ENCODE measurements at regions not wholly inside any gene's neighbourhood (a gene's known extent, or its start where the extent isn't known, plus 50 kb on each side); places are given as distances from the start of the nearest gene placed in this dataset.
"Not testable (repeated sequence)": the region's sequence is repeated elsewhere in the genome, so short reads cannot be mapped to it uniquely, and the experiment has no call there.

- DNase-seq (ENCODE audit: low spot score) = no peak
Measured at GRCh38 chr5:112573441-112573840, 154.4 kb upstream of the EPB41L4A start.

DNA sequence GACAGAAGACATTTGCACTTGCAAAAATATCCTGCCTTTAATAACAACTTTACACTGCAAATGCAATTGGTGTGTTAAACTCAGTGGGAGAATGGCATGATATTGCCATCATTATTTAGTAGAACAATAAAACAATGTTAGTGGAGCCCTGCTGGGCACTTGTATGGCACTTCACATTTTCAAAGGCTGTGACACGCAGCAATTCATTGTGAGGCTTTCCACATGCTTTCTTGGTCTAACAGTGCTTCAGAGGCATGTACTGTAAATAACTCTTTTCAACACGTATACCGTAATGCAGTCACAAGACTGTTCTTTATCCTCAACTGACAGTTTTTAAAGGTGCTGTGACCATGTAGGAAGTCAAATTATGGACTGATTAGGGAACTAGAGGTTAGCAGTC lies 155.5 kb upstream of the EPB41L4A start:
- DNase-seq (ENCODE audit: low spot score) = no peak

DNA sequence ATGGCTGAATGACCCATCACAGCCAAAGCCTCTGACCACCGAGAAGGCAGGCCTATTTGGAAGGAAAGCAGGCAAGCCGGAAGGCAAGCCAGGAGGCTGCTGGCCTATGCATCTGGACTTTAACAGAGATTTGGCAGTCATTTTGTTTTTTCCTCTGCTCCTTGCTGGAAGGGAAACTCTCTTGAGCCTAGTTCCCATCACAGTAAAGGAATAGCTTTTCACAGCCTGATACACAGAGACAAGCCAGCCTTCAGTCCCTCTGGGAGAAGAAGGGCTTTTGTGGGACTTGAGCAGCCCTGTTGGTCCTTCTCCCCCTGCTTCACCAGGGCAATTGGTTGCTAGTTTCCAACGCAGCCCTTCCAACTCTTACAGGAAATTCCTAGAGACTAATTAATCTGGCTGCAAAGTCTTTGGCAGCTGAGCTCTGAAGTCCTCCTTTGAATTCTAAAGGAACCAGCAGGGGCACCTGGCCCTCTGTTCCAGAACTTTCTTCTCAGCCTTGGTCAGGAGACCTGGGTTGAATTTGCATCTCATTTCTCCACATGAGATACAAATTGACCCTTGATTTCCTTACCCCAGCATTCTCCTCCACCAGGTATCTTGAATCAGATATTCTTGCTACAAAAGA lies 157.3 kb upstream of the EPB41L4A start:
- peak; percentile 71 for DNase-seq (ENCODE audit: low spot score)

GRCh38 chr5:112579599-112580170 lies 158.0 kb upstream of the APC start:
- DNase-seq (ENCODE audit: low spot score) = no peak

- DNase-seq (ENCODE audit: low spot score) = no peak
Measured at GRCh38 chr5:112581811-112582320, 155.8 kb upstream of the APC start.

DNA sequence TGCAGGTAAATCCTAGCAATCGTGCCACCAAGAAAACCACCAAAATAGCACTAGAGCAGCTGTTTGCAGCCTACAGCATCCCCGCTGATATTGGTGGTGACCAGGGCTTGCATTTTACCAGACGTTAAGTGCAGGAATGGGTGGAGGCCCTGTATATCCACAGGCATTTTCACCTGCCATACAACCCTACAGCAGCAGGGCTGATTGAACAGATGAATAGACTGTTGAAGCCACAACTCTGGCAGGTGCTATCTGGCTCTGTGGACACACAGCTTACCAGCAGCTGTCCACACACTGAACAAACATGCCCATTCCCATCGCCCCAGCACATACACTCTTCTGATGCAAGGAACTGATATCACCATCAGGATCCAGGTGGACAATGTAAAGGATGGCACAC lies 154.5 kb upstream of the APC start:
- no peak for DNase-seq (ENCODE audit: low spot score)

DNA sequence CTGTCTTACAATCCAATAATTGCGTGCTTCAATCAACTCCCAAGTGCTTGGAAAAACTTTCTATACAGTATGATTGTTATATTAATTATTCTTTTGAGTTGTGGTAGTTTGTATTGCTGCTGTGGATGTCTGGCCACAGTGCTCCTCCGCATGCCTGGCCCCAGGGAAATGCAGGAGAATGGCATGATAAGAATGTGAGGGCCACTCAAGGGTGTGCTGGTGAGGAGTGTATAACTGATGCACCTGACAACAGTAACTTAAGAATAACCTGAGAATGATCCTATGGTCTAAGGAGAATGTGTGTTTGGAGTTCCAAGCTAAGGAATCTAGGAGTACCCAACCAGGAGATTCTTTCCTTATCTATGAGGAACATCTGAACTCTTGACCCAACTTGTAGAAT lies 152.9 kb upstream of the APC start:
- no peak for DNase-seq (ENCODE audit: low spot score)

DNA sequence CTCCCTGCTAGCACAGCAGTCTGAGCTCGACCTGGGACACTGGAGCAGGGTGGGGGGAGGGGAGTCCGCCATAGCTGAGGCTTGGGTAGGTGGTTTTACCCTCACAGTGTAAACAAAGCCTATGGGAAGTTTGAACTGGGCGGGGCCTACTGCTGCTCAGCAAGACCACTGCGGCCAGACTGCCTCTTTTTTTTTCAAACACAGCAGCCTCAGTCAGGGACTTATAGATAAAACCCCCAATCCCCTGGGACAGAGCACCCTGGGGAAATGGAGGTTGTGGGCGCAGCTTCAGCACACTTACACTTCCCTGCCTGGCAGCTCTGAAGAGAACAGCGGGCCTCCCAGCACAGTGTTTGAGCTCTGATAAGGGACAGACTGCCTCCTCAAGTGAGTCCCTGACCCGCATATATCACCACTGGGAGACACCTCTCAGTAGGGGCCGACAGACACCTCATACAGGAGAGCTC lies 151.1 kb upstream of the APC start:
- no peak for DNase-seq (ENCODE audit: low spot score)

DNA sequence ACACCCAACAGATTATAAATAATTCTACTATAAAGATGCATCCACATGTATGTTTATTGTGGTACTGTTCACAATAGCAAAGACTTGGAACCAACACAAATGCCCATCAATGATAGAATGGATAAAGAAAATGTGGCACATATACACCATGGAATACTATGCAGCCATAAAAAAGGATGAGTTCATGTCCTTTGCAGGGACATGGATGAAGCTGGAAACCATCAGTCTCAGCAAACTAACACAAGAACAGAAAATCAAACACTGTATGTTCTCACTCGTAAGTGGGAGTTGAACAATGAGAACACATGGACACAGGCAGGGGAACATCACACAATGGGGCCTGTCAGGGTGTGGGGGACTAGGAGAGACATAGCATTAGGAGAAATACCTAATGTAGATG lies 146.8 kb upstream of the APC start:
- DNase-seq (ENCODE audit: low spot score) = not testable (repeated sequence)

DNA sequence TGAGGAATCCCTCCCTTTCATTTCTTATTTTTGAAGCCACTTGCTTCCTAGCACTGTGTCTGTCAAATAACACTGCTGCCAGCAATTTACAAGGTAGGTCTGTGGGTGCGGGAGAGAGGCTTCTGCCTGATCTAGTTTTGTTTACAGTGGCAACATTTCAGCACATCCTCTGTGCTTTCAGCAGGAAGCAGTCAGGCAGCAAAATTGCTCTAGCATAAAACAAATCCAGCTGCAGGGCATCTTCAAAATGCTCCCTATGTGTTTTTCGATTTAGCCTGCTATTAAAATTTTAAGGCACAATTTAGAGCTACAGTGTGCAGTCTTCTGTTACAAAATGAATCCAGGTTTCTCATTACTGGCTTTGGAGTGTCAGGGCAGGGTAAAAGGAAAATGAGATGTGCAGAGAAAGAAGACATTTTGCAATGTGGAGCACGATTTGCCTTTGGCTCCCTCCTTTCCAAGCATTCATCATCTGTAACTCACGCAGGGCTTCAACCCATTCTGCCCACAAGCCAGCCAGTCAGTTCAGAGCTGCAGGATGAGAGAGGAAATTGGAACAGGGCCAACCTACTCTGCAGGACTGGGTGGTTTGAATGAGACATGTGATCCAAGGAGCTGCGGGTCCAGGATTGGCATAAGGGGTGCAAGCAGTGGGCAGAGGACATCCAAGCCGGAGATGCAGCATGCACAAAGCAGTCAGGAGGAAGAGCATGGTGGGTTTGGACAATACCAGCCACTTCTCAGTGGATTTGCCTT lies 143.4 kb upstream of the APC start:
- peak; percentile 76 for DNase-seq (ENCODE audit: low spot score)

GRCh38 chr5:112594941-112595340 lies 142.7 kb upstream of the APC start:
- no peak for DNase-seq (ENCODE audit: low spot score)

DNA sequence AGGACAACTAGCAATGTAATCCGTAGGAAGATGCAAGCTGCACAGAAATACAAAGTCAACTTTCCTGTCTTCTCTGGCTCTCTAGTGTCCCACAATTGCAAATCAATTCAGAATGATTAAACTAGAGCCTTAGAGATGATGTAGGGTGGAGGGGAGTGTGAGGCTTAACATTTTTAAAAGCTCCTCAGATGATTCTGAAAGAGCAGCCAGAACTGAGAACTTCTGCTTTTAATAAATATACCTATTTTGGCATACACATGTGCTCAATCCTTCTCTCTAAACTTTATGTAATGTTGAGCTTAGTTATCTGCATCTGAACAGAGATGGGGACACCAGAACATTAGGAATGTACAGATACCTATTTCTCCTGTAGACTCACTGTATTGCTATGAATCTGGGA lies 139.9 kb upstream of the APC start:
- DNase-seq (ENCODE audit: low spot score) = no peak

GRCh38 chr5:112600510-112600909 lies 137.2 kb upstream of the APC start:
- not testable (repeated sequence) for DNase-seq (ENCODE audit: low spot score)

DNA sequence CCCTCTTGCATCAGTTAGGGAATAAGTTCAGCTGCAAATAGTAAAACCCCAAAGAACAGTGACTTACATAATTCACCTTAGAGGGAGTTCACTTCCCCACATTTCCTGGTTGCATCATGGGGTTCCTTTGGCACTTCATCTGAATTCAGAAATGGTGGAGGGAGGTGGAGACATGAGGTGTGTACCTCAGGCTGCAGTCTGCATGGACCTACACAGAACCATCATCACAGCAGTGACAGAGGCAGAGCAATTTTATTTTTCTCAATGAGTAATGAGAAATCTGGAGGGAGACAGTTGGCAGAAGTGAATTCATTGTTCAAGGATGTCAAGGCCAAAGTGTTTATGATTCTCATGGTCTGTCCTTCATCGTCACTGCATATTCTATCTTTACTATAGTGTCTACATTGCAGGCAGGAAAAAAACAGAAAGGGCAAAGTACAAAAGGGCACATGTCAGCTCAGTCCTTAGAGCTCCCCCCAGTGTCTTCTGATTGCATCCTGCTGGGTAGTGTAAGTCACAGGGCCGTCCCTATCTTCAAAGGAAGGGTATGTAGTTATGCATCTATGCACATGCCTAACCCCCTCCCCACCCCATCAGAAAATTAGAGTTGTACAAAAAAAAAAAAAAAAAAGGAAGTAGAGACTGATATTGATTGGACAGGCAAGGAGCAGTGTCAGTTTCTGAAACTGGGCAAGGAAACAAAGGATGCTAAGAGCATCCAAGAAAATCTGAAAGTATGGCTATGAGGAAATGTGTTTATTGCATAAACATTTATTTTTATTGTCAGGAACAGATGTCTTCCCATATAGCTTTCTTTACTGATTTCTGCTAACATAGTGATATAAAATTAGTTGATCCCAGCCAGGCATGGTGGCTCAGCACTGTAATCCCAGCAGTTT lies 132.7 kb upstream of the APC start:
- peak; percentile 65 for DNase-seq (ENCODE audit: low spot score)

DNA sequence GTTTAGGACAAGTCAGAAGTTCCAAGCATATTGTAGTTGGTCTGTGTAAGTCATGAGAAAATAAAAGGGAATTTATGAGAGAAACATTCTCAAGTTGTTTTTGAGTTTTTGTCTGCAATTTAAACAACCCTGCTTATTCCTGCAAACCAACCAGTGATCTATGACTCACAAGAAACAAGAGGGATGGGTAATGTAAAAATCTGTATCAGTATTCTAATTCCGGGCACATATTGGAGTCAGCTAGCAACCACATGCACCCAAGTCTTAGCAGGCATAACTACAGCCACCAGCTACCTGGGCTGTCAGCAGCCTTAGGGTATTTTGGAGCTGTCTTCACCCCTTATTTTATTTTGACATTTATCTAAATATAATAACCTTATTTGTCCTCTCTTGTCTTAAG lies 128.7 kb upstream of the APC start:
- DNase-seq (ENCODE audit: low spot score) = no peak

GRCh38 chr5:112612663-112613062 lies 125.0 kb upstream of the APC start:
- no peak for DNase-seq (ENCODE audit: low spot score)

- no peak for DNase-seq (ENCODE audit: low spot score)
Measured at GRCh38 chr5:112614285-112614684, 123.4 kb upstream of the APC start.

GRCh38 chr5:112614986-112615385 lies 122.7 kb upstream of the APC start:
- DNase-seq (ENCODE audit: low spot score) = no peak

- DNase-seq (ENCODE audit: low spot score) = no peak
Measured at GRCh38 chr5:112616812-112617547, 120.7 kb upstream of the APC start.

DNA sequence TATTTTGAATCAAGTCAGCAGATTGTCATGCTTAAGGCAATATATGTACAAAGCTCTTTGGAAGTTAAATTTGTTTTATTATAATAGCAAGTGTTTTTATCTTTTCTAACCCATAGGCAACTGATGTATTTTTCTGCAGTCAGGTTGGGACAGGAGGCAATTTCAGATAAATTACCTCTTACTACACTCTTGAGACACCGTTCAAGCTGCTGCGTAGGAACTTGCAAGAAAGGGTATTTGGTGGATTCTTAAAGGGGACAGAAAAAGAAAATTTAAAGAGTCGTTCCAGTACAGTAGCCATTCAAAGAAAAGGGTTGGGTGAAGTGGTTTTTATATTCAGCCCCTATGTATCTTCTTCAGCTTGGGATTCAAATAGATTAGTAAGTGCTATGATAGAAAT lies 112.4 kb upstream of the APC start:
- DNase-seq (ENCODE audit: low spot score) = no peak

DNA sequence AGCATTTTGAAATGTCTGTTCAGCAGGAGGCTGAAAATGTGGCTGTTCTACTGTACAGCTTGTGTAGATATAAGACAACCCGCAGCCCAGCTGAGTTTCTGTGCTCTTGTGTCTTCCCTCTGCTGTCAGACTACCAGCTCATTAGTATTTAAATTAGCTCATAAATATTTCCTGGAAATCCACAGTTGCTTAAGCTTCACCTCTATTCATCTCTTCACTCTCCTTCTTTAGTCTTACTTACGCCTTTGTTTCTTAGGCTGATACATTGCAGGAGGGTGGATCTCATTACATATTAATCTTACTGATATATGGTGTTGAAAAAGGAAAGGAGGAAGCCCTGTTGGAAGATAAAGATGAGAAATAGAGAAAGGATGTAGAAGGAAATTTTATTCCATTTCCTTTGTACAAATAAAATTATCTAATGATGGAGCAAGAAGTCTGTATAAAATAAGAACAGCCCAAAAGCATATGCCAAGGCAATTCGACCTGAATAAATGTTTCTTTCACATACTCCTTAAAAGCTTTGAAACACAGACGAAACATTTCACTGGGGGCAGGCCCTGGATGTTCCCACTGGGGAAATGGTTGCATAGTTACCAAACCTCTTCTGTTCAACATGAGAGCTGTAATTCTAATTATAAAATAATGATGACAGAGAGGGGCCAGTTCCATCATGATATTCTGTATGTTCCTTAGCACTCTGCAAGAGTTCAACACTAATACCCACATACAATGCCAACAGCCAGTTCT lies 111.8 kb upstream of the APC start:
- no peak for DNase-seq (ENCODE audit: low spot score)
